ENCODE measurements at regions not wholly inside any gene's neighbourhood (a gene's known extent, or its start where the extent isn't known, plus 50 kb on each side); places are given as distances from the start of the nearest gene placed in this dataset.

GRCh38 chr10:4051641-4052151 lies 266.7 kb upstream of the KLF6 start:
- no peak for DNase-seq (ENCODE audit: low read depth)

- DNase-seq (ENCODE audit: low read depth): no peak
These were observed 266.1 kb upstream of the KLF6 start for GRCh38 chr10:4051011-4051640.

- DNase-seq (ENCODE audit: low read depth): no peak
These were observed 265.1 kb upstream of the KLF6 start for GRCh38 chr10:4050061-4050460.

- DNase-seq (ENCODE audit: low read depth): no peak
These were observed 264.3 kb upstream of the KLF6 start for GRCh38 chr10:4049348-4049747.

- no peak for DNase-seq (ENCODE audit: low read depth)
These were observed 263.3 kb upstream of the KLF6 start for GRCh38 chr10:4048236-4048864.

GRCh38 chr10:4046712-4047354 lies 261.8 kb upstream of the KLF6 start:
- no peak for DNase-seq (ENCODE audit: low read depth)

GRCh38 chr10:4046030-4046429 lies 261.0 kb upstream of the KLF6 start:
- no peak for DNase-seq (ENCODE audit: low read depth)

GRCh38 chr10:4043897-4044665 lies 259.1 kb upstream of the KLF6 start:
- DNase-seq (ENCODE audit: low read depth): no peak

- no peak for DNase-seq (ENCODE audit: low read depth)
These were observed 256.6 kb upstream of the KLF6 start for GRCh38 chr10:4041635-4042034.

- no peak for DNase-seq (ENCODE audit: low read depth)
These were observed 253.0 kb upstream of the KLF6 start for GRCh38 chr10:4038000-4038399.

GRCh38 chr10:4035599-4035945 lies 250.6 kb upstream of the KLF6 start:
- DNase-seq (ENCODE audit: low read depth): no peak

GRCh38 chr10:4034907-4035598 lies 250.0 kb upstream of the KLF6 start:
- DNase-seq (ENCODE audit: low read depth): no peak

- DNase-seq (ENCODE audit: low read depth): no peak
These were observed 248.4 kb upstream of the KLF6 start for GRCh38 chr10:4033341-4033896.

GRCh38 chr10:4029866-4030265 lies 244.9 kb upstream of the KLF6 start:
- DNase-seq (ENCODE audit: low read depth): no peak

- DNase-seq (ENCODE audit: low read depth): no peak
These were observed 244.0 kb upstream of the KLF6 start for GRCh38 chr10:4028854-4029583.

GRCh38 chr10:4028027-4028471 lies 243.0 kb upstream of the KLF6 start:
- DNase-seq (ENCODE audit: low read depth): no peak

- no peak for DNase-seq (ENCODE audit: low read depth)
These were observed 240.3 kb upstream of the KLF6 start for GRCh38 chr10:4025339-4025738.

- DNase-seq (ENCODE audit: low read depth): no peak
These were observed 239.7 kb upstream of the KLF6 start for GRCh38 chr10:4024516-4025245.

GRCh38 chr10:4024027-4024426 lies 239.0 kb upstream of the KLF6 start:
- DNase-seq (ENCODE audit: low read depth): no peak

- DNase-seq (ENCODE audit: low read depth): no peak
These were observed 237.5 kb upstream of the KLF6 start for GRCh38 chr10:4022473-4022872.
